Keratinocyte (primary cell): ENCODE measurements at regions not wholly inside any gene's neighbourhood (a gene's known extent, or its start where the extent isn't known, plus 50 kb on each side); places are given as distances from the start of the nearest gene placed in this dataset.

ENCODE experiments used
- DNase-seq: peaks from one replicate; pipeline ENCODE4 v3.0.0-alpha.2; 2011; ENCODE audit warnings: low read depth, missing footprints, low spot score
- FAIRE-seq: peaks from 2 replicates; lab custom pipeline; 2011; peaks lifted over from hg19 to GRCh38; lab: Jason Lieb, UNC
- H2AFZ ChIP-seq: 2 replicates; pipeline ENCODE4 v1.6.0; 2012; ENCODE audit warnings: low read length, control low read depth, inconsistent platforms; ENCODE audit not compliant: control insufficient read depth
- H3K27ac ChIP-seq: 2 replicates; pipeline ENCODE4 v1.5.1; 2011; ENCODE audit warnings: low read length; ENCODE audit not compliant: control insufficient read depth, insufficient read depth
- H3K27me3 ChIP-seq: 3 replicates; pipeline ENCODE4 v1.6.0; 2011; ENCODE audit warnings: low read length; ENCODE audit not compliant: control insufficient read depth, insufficient read depth; ENCODE audit errors: extremely low read depth
- H3K36me3 ChIP-seq, 2 experiments: 2 replicates in 1 of 2; 3 replicates in 1 of 2; pipeline ENCODE4 v1.5.1; 2011; ENCODE audit warnings: low read length in 2 of 2, mild to moderate bottlenecking in 1 of 2; ENCODE audit not compliant: control insufficient read depth in 2 of 2, insufficient read depth in 2 of 2; ENCODE audit errors: extremely low read depth in 1 of 2
- H3K4me1 ChIP-seq: 3 replicates; pipeline ENCODE4 v1.5.1; 2011; ENCODE audit warnings: low read length; ENCODE audit not compliant: control insufficient read depth, insufficient read depth; ENCODE audit errors: extremely low read depth
- H3K4me2 ChIP-seq: 3 replicates; pipeline ENCODE4 v1.6.0; 2011; ENCODE audit warnings: low read depth, low read length; ENCODE audit not compliant: control insufficient read depth, insufficient read depth; ENCODE audit errors: extremely low read depth
- H3K4me3 ChIP-seq, 3 experiments: fragments of 200-600 bp in 1 of 3; sonication (generic) in 1 of 3; 2 replicates in 2 of 3; 3 replicates in 1 of 3; pipeline ENCODE4 v1.5.1; 2011 to 2016; ENCODE audit warnings: low read length in 3 of 3, mild to moderate bottlenecking in 3 of 3, control low read depth in 2 of 3, inconsistent platforms in 1 of 3, low read depth in 1 of 3, mixed read lengths in 1 of 3, mixed run types in 1 of 3, moderate library complexity in 1 of 3; ENCODE audit not compliant: control insufficient read depth in 2 of 3, insufficient read depth in 2 of 3; ENCODE audit errors: extremely low read depth in 1 of 3
- H3K79me2 ChIP-seq: 2 replicates; pipeline ENCODE4 v1.6.0; 2012; ENCODE audit warnings: low read length; ENCODE audit not compliant: control insufficient read depth, insufficient read depth
- H3K9ac ChIP-seq: 3 replicates; pipeline ENCODE4 v1.6.0; 2011; ENCODE audit warnings: low read length; ENCODE audit not compliant: control insufficient read depth, insufficient read depth; ENCODE audit errors: extremely low read depth
- H3K9me1 ChIP-seq: 3 replicates; pipeline ENCODE4 v1.6.0; 2011; ENCODE audit warnings: low read length; ENCODE audit not compliant: control insufficient read depth, insufficient read depth; ENCODE audit errors: extremely low read depth
- H3K9me3 ChIP-seq: 2 replicates; pipeline ENCODE4 v1.5.1; 2012; ENCODE audit warnings: low read depth, low read length; ENCODE audit not compliant: control insufficient read depth
- H4K20me1 ChIP-seq: 3 replicates; pipeline ENCODE4 v1.6.0; 2011; ENCODE audit warnings: low read length; ENCODE audit not compliant: control insufficient read depth, insufficient read depth; ENCODE audit errors: extremely low read depth
- EZH2 ChIP-seq: IDR thresholded peaks from one replicate; pipeline ENCODE4 v1.6.1; 2012; ENCODE audit warnings: inconsistent platforms, mild to moderate bottlenecking, low read length, moderate library complexity
- dilution Hi-C: fragments of 300-500 bp; cut with MboI; formaldehyde crosslinking; loops from one replicate; pipeline ENCODE4 v1.7.0; 2020; ENCODE audit warnings: low sequenced_read_pairs; ENCODE audit not compliant: extremely low pct_ligation_motif_present
- TF ChIP-seq, protein P1 (sequence below), 3 experiments: IDR thresholded peaks in 1 of 3; conservative IDR thresholded peaks in 1 of 3; optimal IDR thresholded peaks in 1 of 3; 2 replicates in 2 of 3; 3 replicates in 1 of 3; pipeline versions ENCODE3 to v1.5.1; 2011; ENCODE audit warnings: low read length in 3 of 3, mild to moderate bottlenecking in 3 of 3, moderate library complexity in 2 of 3, control low read depth in 1 of 3, inconsistent platforms in 1 of 3; ENCODE audit not compliant: insufficient read depth in 2 of 3; ENCODE audit errors: extremely low read depth in 1 of 3

GRCh38 chr1:99540744-99541143 is 105.2 kb upstream of the PALMD start:
- no peak overlapping the region for H3K4me3 ChIP-seq
- H3K9me1 ChIP-seq, result no peaks in the 10 kb centered on the region
- TF ChIP-seq EZH2, result no peak
- TF ChIP-seq, protein P1, sequence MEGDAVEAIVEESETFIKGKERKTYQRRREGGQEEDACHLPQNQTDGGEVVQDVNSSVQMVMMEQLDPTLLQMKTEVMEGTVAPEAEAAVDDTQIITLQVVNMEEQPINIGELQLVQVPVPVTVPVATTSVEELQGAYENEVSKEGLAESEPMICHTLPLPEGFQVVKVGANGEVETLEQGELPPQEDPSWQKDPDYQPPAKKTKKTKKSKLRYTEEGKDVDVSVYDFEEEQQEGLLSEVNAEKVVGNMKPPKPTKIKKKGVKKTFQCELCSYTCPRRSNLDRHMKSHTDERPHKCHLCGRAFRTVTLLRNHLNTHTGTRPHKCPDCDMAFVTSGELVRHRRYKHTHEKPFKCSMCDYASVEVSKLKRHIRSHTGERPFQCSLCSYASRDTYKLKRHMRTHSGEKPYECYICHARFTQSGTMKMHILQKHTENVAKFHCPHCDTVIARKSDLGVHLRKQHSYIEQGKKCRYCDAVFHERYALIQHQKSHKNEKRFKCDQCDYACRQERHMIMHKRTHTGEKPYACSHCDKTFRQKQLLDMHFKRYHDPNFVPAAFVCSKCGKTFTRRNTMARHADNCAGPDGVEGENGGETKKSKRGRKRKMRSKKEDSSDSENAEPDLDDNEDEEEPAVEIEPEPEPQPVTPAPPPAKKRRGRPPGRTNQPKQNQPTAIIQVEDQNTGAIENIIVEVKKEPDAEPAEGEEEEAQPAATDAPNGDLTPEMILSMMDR (optimal IDR thresholded peaks at IDR 0.05 in 1 of 3, IDR thresholded peaks at IDR 0.05 in 1 of 3, conservative IDR thresholded peaks at IDR 0.05 in 1 of 3; ENCODE audit: extremely low read depth in 1 of 3, insufficient read depth in 2 of 3, low read length in 3 of 3), result no peak
- H3K4me2 ChIP-seq, result no peak overlapping the region
- H2AFZ ChIP-seq, result no peak overlapping the region
- no peaks in the 10 kb centered on the region for H3K9me3 ChIP-seq
- H4K20me1 ChIP-seq, result no peaks in the 10 kb centered on the region
- H3K4me1 ChIP-seq, result peaks cover 6% of the 10 kb centered on the region
- no peak for FAIRE-seq
- H3K27me3 ChIP-seq, result no peaks in the 10 kb centered on the region
- H3K9ac ChIP-seq, result no peak overlapping the region
- dilution Hi-C loops, result no loop called here
- no peaks in the 10 kb centered on the region for H3K36me3 ChIP-seq
- no peaks in the 10 kb centered on the region for H3K79me2 ChIP-seq
- no peak for DNase-seq
- H3K27ac ChIP-seq, result no peak overlapping the region

- no peaks in the 10 kb centered on the region for H3K27me3 ChIP-seq
- H3K4me3 ChIP-seq, result no peak overlapping the region
- no peaks in the 10 kb centered on the region for H4K20me1 ChIP-seq
- no peak for TF ChIP-seq EZH2
- TF ChIP-seq, protein P1 (optimal IDR thresholded peaks at IDR 0.05 in 1 of 3, IDR thresholded peaks at IDR 0.05 in 1 of 3, conservative IDR thresholded peaks at IDR 0.05 in 1 of 3; ENCODE audit: extremely low read depth in 1 of 3, insufficient read depth in 2 of 3, low read length in 3 of 3), result no peak
- H3K9me3 ChIP-seq, result no peaks in the 10 kb centered on the region
- DNase-seq (peak; percentile 28), FAIRE-seq (peak; percentile 48)
- no peaks in the 10 kb centered on the region for H3K36me3 ChIP-seq
- H2AFZ ChIP-seq, result no peak overlapping the region
- H3K79me2 ChIP-seq, result no peaks in the 10 kb centered on the region
- H3K9ac ChIP-seq, result no peak overlapping the region
- H3K9me1 ChIP-seq, result no peaks in the 10 kb centered on the region
- no peak overlapping the region for H3K4me2 ChIP-seq
- H3K4me1 ChIP-seq, result peaks cover 12% of the 10 kb centered on the region
- no peak overlapping the region for H3K27ac ChIP-seq
- dilution Hi-C loops, result no loop called here
Observed at GRCh38 chr1:99544328-99544727, 101.6 kb upstream of the PALMD start.
